HTR-8/SVneo (cell line): ENCODE measurements at regions not wholly inside any gene's neighbourhood (a gene's known extent, or its start where the extent isn't known, plus 50 kb on each side); places are given as distances from the start of the nearest gene placed in this dataset.

Source experiments
- DNase-seq: peaks from one replicate; pipeline ENCODE4 v3.0.0; 2011; ENCODE audit warnings: low spot score, mixed read lengths; ENCODE audit not compliant: insufficient read length
- FAIRE-seq: peaks from 2 replicates; lab custom pipeline; 2011; peaks lifted over from hg19 to GRCh38; lab: Jason Lieb, UNC

DNA sequence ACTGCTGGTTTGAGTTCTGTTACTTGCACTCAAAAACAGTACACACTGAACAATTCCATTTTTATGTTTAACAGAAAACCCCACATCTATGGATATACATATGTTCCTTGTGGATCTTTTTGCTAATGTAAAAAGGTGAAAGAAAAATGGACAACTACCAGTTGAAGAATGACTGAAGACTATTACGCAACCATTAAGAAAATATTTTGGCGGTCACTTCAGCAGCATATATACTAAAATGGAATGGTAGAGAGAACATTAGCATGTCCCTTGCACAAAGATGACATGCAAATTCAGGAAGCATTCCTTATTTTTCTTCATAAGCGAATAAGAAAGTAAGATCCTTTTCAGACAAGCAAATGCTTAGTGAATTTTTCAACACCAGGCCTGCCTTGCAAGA, 84.6 kb upstream of the FMR1 start:
- no peak for DNase-seq
- FAIRE-seq, result no peak

DNA sequence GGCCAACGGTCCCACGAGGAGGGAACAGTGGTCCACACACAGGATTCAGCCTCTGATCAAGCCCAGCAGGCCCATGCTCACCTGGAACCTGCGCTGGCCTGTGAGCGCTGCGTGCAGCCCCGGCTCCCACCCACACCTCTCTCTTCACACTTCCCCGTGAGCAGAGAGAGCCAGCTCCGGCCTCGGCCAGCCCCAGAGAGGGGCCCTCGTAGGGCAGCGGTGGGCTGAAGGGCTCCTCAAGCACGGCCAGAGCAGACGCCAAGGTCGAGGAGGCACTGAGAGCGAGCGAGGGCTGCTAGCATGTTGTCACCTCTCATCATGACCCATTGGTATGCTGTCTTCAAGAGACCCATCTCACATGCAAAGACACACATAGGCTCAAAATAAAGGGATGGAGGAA, 83.0 kb upstream of the FMR1 start:
- FAIRE-seq, result no peak
- DNase-seq, result no peak

DNA sequence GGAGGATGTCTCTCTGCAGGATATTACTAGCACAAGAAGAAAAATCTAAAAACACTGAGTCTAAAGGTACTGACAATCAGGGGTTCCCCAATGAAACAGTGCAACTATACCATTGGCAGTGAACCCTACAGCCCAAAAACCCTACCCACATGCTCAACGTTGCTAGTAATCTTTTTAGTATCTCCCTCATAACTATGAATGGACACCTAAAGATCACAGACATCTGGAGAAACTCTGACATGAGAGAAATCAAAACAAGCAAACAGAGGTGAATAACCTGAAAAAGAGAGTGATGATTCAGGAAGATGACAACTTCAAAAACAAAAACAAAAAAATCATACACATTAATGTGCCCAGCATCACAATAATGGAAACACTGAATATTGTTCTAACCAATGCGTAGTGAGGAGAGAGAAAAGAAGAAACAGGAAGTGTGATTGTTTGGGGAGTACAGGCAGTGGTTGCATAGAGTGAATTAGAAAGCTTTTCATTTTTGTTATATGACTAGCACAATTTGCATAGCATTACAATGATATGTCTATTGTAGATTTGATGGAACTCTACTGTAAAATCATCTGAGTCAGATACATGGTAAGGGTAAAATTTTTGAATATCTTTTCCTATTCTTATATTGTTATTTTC, 78.9 kb upstream of the FMR1 start:
- DNase-seq, result no peak
- FAIRE-seq, result no peak

DNA sequence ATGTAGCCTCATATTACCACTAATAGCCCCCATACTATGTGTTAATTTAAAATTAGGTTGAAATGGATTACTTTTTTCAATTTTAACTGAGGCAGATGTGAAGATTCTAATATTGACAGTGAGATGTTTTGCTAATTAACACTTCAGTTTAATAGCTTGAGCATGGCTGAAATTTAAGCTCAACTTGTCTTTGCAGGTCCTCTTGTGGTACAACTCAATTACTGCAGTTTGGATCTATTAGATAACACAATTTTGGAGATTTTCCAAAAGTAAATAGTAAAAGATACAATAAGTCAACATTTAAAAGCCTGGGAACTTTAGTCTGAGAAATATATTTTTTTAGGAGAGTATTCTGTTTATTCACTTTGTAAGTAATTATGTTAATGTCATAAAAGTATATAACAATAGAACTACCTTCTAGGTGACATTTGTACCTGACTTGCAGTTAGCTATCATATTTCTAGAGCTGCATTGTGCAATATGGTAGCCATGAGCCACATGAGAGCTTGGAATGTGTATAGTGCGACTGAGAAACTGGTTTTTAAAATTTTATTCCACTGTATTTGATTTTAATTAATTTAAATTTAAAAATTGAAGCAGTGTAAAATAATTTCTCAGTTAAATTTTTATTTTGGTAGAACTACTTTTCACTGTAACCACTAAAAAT, 73.1 kb upstream of the FMR1 start:
- no peak for DNase-seq
- FAIRE-seq, result no peak

DNA sequence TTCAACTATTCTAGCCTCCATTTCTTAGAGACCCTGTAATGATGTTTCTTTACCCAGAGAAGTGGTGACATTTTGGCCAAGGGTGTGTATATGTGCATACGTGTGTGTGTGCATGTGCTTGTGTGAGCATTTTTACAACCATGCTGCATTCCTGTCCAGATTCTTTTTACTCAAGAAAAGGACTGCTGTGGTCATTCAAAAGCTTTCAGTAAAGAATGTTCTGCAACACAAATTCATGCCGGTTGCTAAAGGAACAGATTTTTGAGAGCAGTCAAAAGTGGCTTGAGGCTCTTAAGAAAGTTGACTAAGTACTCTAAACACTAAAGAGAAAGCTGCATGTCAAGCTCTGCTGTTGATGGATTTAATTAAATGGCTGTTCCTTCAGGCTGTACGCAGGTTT, 65.0 kb upstream of the FMR1 start:
- no peak for FAIRE-seq

DNA sequence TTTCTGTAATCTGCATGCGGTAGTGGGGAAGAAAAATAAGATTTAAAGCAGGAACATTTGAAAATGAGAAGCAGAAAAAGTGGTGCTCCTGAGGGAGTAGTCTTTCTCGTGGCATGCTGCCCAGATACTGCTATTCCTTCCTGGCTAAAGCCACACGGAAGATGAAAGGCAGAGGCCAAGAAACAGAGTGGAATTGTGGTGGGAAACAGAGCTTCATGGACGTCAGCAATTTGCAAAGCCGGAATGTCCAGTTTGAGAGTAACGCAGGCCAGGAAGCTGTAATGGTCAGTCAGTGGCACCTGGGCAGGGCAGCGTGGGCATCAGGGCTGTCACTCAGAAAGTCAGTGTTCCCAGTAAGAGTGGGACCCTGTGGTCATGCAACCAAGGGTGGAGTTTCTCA, 63.7 kb upstream of the FMR1 start:
- FAIRE-seq, result no peak

More for the DNA sequence above, 65.0 kb upstream of the FMR1 start:
- DNase-seq, result no peak

DNA sequence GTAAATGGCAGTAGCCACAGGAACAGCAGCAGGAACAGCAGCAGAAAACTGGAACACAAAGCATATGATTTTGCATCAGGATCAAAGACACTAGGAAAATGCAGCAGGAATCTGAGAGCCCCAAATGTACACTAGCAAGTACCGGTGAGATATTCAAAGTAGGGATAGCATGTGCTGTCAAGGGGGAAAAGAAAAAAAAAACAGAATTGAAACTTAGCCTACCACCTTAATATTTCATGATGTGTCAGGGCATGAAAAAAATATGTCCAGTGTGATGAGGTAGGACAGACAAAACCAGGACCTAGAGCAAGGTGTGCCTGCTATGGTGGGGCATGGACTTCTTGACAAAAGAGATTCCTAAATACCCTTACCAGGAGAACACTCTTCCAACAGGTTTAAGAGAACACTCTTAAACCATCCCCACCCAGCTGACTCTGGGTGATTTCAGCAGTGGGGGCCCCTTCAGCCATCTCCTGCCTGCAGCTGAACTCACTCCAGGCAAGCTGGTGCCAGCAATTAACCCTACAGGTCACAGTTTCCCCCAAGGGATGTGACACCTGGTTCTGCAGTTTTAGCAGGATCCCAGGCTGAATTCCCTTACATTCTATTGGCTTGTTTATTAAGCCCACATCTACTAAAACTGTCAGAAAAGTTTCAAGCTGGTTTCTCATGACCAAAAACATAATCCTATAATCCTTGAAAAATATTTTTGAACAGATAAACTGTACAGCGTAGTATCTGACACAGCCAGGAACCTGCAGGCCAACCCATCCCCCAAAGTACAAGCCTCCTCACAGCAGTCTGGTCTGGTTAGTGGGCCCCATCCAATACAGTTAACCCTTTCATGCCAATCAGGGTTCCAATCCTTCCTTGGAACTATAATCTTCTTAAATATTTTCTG, 62.9 kb upstream of the FMR1 start:
- FAIRE-seq (no peak), DNase-seq (no peak)

More for the DNA sequence above, 63.7 kb upstream of the FMR1 start:
- no peak for DNase-seq

DNA sequence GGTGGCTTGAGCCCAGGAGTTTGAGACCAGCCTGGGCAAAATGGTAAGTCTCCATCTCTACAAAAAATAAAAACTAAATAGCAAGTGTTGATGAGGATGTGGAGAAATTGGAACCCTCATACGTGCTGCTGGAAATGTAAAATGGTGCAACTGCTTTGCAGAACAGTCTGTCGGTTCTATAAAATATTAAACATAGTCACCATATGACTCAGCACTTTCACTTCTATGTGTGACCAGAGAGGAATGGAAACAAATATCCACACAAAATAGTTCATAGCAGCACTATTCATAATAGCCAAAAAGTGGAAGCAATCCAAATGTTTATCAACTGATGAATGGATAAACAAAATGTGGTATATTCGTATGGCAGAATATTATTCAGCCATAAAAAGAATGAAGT, 60.8 kb upstream of the FMR1 start:
- DNase-seq (no peak), FAIRE-seq (no peak)

DNA sequence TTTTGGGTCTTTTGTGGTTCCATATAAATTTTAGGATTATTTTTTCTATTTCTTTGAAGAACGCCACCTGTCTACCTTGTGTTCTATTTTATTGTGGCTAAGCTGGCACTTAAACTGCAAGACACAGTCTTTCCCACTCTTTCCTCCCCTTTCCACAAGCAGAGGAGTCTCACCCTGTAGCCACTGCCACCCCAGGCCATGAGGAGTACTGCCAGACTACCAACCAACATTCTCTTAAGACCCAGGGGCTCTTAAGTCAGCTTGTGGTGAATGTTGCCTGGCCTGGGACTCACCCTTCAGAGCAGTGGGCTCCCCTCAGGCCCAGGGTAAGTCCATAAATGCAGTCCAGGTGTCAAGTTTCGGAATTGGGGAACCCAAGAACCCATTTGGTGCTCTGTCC, 58.0 kb upstream of the FMR1 start:
- FAIRE-seq (no peak), DNase-seq (no peak)

DNA sequence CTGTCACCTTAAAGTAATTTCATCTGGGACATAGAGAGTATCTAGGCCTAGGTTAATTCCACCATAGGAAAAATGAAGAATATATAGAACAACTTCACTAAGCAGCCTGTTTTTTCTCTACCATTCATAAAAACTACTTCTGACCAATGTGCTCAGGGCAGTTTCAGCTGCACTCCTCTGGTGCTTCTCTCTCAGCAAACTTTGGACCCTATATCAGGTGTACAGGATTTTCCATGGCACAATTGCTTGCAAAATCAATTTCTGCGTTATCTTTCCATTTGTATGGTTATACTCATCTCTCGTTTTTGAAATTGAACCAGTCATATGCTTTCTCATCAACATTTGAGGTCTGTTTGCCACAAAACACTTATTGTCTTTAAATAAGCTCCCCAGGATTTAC, 52.1 kb upstream of the FMR1 start:
- FAIRE-seq, result no peak
- no peak for DNase-seq
